A673 (cell line): ENCODE measurements at regions not wholly inside any gene's neighbourhood (a gene's known extent, or its start where the extent isn't known, plus 50 kb on each side); places are given as distances from the start of the nearest gene placed in this dataset.

Experiments
- CTCF ChIP-seq: fragments of 300-800, 200-600 bp; sonication (generic); conservative IDR thresholded peaks from 2 replicates; pipeline ENCODE4 v1.5.1; 2017; ENCODE audit warnings: low read depth, mild to moderate bottlenecking, antibody characterized with exemption, low read length, moderate library complexity, mixed read lengths
- EZH2 ChIP-seq: fragments of 200-600 bp; sonication (generic); IDR thresholded peaks from 2 replicates; pipeline ENCODE4 v1.6.1; 2017; ENCODE audit warnings: borderline replicate concordance, low read depth, mild to moderate bottlenecking, mixed read lengths, antibody characterized with exemption, low read length; ENCODE audit not compliant: poor library complexity, severe bottlenecking

GRCh38 chr1:244180256-244180655 is 129.2 kb downstream of the ZBTB18 start:
- TF ChIP-seq EZH2 (no peak), CTCF (no peak)
